Neural progenitor cell (in vitro differentiated cells): ENCODE measurements at regions not wholly inside any gene's neighbourhood (a gene's known extent, or its start where the extent isn't known, plus 50 kb on each side); places are given as distances from the start of the nearest gene placed in this dataset.
A peak's percentile ranks its signal among the peaks of the same experiment; 100 is the strongest.

ENCODE experiments used
- CTCF ChIP-seq: fragments of 200-600 bp; sonication (generic); IDR thresholded peaks from 2 replicates; pipeline ENCODE4 v1.5.1; 2017; ENCODE audit warnings: antibody characterized with exemption, mild to moderate bottlenecking
- EZH2 ChIP-seq: fragments of 200-600 bp; sonication (generic); IDR thresholded peaks from 2 replicates; pipeline ENCODE4 v1.6.1; 2017; ENCODE audit warnings: antibody characterized with exemption, mild to moderate bottlenecking, moderate library complexity
- EZH2phosphoT487 ChIP-seq: fragments of 200-600 bp; sonication (generic); IDR thresholded peaks from 2 replicates; pipeline ENCODE4 v1.6.1; 2017; ENCODE audit warnings: antibody characterized with exemption

GRCh38 chr16:7086822-7087616 is 245.6 kb upstream of the RBFOX1 start:
- TF ChIP-seq CTCF = peak; percentile 63
- TF ChIP-seq EZH2 = no peak
- peak; percentile 39 for TF ChIP-seq EZH2phosphoT487
